GM18907 (cell line): ENCODE measurements at regions not wholly inside any gene's neighbourhood (a gene's known extent, or its start where the extent isn't known, plus 50 kb on each side); places are given as distances from the start of the nearest gene placed in this dataset.

Source experiments
- ATAC-seq: cut with Tn5 transposase; IDR thresholded peaks from one replicate; pipeline ENCODE4 v1.9.1; 2021; ENCODE audit warnings: mild to moderate bottlenecking, moderate library complexity; ENCODE audit not compliant: unreplicated experiment

DNA sequence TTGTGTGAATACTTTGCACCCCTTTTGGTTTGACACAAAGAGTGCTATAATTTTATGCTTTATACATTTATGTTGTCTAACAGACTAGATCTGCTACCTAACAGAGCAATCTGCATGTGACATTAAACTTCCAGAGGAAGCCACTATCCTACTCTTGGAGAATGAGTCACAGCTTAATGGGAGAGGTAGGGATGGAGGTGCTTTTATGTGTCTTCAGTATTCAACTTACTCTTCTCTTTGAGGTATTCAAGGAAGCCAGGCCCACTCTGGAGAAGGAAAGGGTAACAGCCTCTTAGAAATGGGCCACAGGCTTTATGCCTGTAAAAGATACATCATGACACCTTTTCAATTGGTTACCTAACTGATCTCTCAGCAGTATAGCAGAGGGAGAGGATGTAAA is 85.8 kb upstream of the NEUROD1 start:
- ATAC-seq = no peak

DNA sequence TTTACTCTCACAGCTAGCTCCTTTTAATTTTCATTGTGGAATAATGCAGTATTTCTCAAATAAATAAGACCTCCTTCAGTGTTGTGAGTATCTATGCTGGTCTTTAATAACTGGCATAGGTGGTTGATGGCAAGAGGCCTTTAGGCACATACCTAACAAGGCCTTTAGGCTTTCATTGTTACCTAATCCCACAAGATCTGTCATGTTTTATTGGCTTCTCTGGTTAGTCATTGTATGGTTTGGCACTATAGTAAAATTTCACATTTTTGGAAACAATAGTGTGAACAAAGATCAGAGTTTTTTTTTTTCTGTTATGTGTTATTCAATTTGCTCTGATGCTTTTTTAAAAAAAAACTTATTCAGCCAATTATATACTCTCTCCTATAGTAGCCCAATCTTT is 89.8 kb upstream of the NEUROD1 start:
- ATAC-seq = no peak

- ATAC-seq = no peak
Observed at GRCh38 chr2:181771356-181771755, 91.0 kb upstream of the NEUROD1 start.

DNA sequence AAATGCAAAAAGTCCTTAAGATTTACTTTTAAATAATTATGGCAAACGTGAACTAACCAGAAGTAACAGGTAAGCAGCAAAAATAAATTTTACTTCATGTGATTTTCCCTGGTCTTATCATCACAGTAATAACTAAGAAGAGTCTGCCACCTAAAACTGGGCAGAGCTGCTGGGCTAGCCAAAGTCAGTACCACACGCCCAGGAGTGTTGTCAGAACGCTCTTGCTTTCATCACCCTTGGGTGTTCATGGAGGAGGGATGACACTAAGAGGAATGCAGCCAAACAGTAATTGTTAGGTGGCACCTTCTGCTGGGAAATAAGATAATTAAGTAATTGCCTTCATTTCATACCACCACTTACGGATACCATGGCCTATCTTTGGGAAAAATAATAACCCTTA is 92.0 kb upstream of the NEUROD1 start:
- no peak for ATAC-seq

DNA sequence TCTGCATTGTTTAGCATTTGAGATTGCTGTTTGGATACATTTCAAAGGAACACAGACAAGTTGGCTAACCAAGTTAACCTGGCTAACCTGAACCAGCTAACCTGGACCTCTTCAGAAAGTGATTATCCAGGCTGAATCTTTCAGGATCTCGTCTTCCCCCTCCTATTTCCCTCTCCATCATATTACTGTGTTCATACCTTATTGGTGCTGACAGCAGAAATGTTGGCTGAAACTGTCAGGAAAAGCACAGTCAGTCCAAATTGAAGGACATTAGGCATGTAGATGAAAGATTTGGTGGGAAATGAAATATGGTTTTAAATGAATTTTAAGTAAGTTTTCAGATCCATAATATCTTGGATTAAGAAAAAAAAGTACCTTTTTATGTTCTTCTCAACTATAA is 92.5 kb upstream of the NEUROD1 start:
- no peak for ATAC-seq

- ATAC-seq = no peak
Observed at GRCh38 chr2:181774685-181775084, 94.4 kb upstream of the NEUROD1 start.

- ATAC-seq = no peak
Observed at GRCh38 chr2:181776336-181776735, 96.0 kb upstream of the NEUROD1 start.

DNA sequence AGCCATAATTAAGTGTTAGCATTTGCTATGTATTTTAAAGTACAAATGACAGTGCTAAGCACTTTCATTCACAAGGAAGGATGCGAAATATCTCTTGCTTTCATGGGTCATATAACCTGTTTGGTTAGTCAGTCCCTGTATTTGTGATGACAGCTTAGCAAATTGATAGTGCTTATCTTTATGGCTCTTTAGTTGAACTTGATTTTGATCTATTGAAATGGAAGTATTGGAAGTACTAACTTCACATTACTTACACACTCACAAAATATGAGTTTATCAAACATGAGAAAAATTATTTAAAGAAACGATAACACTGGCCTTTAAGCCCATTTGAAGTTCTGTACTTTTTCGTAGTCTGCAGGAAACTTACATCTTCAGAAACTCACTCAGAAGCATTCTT is 97.4 kb upstream of the NEUROD1 start:
- ATAC-seq = no peak

- no peak for ATAC-seq
Observed at GRCh38 chr2:181778621-181779201, 98.4 kb upstream of the NEUROD1 start.

GRCh38 chr2:181779288-181780021 is 99.1 kb upstream of the NEUROD1 start:
- peak; percentile 64 for ATAC-seq

DNA sequence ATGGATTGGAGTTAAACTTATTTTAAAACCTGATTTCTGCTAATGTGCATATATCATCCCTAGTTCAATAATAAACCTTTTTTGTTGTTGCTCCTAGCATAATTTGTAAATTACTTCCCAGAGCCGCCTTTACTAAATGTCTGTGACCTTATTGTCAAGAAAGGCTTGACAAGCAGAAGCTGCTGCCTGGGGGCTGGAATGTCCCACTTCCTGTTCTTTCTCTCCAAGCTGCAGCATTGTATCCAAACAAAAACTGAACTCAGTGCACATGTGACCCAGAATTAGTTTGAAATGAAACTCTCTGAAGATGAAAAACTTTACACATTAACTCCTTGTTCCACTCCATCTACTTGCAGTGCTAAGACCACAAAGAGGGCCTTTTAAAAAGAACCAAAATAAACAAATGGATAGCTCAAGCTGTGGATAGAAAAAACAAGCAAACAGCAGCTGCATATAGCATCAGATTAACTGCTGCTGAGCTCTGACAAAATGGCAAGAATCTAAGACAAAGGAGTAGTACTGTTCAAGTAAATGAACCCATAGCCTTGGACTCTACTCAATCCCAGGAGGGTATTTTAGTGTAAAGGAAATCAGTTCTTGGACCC is 99.8 kb upstream of the NEUROD1 start:
- ATAC-seq = peak; percentile 83

GRCh38 chr2:181780657-181781056 is 100.3 kb upstream of the NEUROD1 start:
- ATAC-seq = peak; percentile 38

- ATAC-seq = peak; percentile 54
Observed at GRCh38 chr2:181781078-181781786, 100.9 kb upstream of the NEUROD1 start.

- no peak for ATAC-seq
Observed at GRCh38 chr2:181782660-181783059, 102.3 kb upstream of the NEUROD1 start.

- ATAC-seq = no peak
Observed at GRCh38 chr2:181784556-181784955, 104.2 kb upstream of the NEUROD1 start.

GRCh38 chr2:181785691-181786344 is 105.5 kb upstream of the NEUROD1 start:
- no peak for ATAC-seq

DNA sequence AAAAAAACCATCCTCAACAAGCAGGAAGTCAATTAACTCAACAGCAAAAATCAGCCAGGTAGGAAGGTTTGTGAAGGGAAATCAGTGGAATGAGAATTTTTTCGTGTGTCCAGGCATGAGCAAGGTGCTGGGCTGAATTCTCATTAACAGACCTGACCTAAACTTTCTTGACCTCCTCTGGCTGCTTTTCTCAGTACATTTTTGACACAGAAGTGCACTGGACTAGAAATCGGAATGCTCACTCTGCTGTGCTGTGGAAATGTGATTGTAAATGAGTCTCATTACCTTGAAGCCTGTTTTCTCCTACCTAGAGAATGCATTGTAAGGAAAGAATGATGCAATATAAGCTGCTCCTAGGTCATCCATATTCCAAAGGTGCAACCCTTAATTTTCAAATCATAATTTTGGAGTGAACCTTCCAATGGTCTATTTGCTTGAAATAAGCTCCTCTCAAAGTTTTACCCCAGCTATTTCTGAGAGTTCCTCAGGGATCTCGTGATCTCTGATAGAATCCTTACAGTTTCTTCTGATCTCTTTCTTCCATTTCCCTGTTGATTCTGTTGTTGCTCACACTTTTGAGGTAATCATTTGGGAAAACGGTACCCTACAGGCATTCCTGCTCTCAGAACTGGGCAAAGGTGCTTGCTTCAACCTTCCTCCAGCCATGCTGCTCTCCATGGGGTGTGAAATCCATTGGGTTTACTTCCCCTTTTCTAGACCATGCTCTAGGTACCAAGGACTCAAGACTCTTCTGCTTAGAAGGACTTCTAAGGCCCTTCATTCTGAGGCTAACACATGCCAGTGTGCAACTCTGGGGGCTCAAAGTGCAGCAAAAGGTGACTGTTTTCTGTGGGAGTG is 104.9 kb upstream of the ITPRID2 start:
- no peak for ATAC-seq

- no peak for ATAC-seq
Observed at GRCh38 chr2:181787310-181788048, 104.1 kb upstream of the ITPRID2 start.

DNA sequence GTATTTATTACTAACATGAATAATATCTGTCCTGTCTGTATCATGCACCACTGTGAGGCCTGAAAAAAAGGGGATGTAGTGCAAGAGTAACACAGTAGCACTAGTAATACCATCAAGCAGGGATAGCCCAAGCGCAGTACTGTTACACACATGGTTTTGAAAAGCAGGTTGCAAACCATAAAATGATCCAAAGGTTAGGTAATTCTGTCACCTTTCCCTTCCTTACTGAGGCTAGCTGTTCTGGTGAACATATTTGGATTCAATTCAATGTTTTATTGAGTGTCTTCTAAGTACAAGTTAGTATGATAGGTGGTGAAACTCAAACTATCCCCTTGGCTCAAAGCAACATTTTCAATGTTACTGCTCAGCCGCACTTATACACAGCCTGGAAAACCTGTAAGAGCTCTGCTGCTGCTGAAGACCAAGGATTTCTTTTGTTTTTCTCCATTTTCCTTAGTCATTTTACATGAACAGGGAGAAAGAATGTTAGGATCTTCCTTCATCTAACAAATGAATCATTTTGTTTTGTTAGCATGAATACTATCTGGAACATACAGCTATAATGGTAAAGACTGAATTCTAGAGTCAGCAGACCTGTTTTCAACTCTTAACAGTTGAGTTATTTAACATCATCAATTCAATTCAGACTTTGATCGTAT is 102.5 kb upstream of the ITPRID2 start:
- no peak for ATAC-seq
